ENCODE measurements at regions not wholly inside any gene's neighbourhood (a gene's known extent, or its start where the extent isn't known, plus 50 kb on each side); places are given as distances from the start of the nearest gene placed in this dataset.
"Not testable (repeated sequence)": the region's sequence is repeated elsewhere in the genome, so short reads cannot be mapped to it uniquely, and the experiment has no call there.

DNA sequence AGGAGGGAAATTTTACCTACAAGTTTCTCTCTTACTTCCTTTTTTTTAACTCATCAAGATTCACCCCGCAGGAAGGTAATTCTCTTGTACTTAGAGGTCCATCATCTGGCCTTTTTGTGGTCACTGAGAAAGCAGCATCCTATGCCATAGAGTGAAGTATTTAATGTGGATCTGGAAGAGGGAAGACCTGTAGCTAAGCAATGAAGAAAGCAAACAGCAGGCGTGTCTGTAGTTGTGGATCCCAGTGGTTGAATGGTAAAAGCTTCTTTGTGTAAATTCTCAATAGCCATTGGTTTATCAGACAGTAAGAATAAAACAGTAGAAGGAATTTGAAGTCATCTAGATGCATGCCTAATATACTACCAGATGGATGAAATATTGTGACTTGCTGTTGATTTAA is 196.4 kb downstream of the ANKRD7 start:
- DNase-seq, result no peak

DNA sequence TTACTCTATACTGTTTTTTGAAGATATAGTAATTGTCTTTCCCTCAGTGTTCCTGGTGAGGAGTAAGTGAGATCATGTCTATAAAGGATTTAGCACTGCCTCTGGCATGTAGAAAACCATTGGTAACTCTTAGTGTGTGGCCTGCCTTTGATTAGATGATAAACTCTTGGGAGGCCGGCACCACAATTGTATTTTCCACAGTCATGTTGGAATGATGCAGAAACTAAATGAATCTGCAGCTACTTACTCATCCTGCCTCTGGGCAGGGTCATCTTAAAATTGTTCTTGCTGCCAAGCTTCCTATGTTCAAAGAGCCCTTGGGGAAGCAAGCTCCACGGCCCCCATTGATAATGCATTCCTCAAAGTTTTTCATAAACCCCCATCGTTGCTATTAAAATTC is 204.6 kb downstream of the ANKRD7 start:
- DNase-seq, result no peak

DNA sequence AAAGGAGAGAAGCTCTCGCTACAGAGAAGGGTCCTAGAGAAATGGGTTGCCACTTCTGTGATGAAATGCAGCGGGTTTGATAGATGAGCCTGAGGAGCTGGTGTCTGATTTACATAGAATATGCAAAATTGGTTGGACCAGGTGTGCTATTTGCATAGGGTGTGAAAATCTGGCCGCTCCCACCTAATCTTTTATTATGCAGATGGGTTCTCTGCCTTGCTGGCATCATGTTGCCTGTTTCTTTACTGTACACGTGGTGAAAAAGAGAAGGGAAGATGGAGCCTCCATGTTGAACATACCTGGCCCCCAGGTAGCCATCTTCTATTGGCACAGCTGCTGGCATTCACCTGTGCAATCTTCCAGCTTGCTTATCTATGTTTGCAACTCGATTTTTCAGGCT is 212.2 kb downstream of the ANKRD7 start:
- DNase-seq, result no peak

DNA sequence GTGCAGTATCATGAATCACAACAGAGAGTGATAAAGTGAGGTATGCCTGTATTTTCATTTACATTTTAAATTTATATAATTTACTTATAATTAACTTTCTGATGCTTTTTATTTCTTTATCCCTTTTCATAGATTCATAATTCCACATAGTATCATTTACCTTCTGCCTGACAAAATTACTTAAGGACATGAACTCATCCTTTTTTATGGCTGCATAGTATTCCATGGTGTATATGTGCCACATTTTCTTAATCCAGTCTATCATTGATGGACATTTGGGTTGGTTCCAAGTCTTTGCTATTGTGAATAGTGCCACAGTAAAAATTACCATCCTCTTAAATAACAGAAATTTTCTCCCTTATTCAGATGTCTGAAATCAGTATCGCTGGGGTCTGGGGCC is 224.5 kb downstream of the ANKRD7 start:
- DNase-seq, result not testable (repeated sequence)

DNA sequence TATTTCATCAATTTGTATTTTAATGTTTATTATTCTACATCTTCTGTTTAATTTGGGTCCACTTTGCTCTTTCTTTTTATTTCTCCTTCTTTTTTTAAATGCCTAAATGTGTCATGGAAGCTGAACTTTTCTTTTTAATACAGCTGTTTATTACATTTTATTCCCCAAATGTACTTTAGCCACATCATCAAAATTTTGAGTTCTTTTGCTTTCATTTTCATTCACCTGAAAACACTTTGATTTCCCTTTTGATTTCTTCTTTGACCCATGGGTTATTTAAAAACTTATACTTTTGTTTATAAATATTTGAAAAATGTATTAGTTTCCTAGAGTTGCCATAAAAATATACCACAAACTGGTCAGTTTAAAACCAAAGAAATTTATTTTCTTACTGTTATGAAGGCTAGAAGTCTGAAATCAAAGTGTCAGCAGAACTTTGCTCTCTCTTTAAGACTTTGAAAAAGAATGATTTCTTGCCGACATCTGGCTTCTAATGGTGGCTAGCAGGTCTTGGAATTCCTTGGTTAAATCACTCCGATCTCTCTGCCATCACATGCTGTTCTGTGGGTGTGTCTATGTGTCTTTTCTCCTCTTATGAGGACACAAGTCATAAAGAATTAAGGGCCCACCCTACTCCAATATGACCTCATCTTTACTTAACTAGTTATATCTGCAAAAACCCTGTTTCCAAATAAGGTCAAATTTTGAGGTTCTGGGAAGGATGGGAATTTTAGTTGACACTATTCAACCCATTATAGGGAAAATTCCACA is 225.5 kb downstream of the ANKRD7 start:
- DNase-seq, result no peak

DNA sequence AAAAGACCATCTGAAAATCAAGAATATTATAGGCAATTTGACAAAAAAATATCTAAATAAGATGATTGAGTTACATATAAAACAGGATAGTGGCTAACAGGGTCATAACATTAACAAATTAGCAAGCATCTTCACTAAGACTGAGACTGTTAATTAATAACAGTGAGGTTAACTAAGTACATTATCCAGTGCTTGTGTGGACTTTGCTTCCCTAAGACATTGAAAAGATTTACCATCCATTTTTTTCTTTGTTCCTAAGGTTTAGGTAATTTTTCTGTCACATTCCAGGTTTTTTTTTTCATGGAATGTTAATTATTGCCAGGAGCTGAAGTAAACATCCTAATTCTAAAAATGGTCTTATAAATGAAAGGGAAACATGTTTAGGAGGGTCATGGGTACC is 227.6 kb downstream of the ANKRD7 start:
- DNase-seq, result no peak

DNA sequence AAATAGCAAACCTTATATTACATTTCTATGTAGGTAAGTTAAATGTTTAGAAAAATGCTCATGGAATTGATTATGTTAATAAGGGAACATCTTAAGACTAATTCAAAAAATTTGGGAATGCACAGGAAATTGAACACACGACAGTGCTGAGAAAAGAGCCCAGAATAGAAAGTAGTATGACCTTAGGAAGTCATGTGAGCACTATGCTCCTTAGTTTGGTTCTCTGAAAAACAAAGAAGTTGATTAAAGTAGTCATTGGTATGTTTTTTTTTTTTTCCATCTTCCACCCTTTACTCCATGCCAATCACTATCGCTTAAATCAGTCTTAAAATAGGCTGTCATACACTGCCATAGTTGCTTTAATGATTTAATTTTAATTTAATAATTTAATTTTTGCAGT is 242.9 kb downstream of the ANKRD7 start:
- no peak for DNase-seq

DNA sequence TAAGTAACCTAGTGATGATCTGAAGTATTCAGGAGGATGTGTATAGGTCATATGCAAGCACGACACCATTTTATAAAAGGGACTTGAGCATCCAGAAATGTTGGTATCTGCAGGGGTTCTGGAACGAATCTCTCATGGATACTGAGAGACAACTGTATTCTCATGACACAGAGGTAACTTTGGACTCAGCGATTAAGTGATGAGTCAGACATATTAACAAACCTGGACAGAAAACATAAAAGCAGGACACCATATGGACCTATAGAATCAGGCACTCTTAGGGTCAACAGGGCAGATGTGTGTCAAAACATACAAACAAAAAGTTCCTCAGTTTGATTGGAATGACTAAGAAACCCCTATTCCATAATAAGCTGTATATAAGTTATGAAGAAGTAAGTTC is 248.1 kb downstream of the ANKRD7 start:
- DNase-seq, result no peak

DNA sequence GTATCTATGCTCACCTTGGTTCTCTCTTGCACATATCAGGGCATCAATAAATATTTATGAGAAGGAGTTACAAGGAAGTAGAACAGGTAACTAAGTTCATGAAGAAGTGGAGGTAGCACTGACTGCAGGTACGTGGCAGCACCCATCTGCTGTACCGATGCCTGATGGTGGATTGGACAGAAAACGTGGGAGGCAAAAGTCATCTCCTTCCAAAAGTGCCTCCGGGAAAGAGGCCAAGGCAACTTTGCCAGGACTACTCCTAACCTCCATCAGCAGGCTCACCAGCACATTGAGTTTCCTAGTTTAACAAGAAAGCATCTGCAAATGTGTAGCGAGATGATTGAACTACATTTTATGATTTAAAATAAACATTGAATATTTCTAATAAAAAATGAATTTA is 248.8 kb downstream of the ANKRD7 start:
- DNase-seq, result no peak

DNA sequence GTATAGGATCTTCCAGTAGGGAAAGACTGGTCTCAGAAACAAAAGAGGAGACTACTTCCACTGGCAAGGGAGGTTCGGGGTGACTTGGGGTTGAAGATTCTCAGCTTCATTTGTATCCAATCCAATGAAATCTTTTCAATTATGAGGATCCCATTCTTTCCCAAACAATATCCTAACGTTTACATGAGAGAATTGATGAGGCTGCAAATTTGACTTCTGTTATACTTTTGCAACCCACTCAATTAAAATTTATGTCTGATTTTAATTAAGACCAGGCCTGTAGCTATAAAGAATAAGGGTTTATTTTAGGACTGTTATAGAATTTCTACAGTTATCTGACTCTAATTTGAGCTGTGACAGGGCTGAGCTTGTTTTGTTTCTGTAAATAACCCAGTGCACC is 251.5 kb downstream of the ANKRD7 start:
- DNase-seq, result no peak

DNA sequence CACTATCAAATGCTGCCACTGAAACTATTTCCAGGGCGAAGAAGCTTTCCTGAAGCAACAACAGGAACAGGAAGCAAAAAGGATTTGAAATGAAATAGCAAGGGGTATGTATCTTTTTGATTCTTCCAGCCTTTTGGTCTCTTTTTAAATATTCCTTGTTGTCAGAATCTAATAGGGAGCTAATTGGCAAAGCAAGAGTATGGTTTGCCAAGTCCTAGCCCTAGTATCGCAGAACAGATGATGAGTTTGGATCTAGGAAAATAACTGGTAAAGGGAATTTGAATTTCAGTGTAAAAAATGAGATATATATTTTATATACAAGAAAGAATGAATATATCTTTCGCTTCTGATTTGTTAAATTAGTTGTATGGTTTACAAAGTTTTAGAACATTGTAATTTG is 252.5 kb downstream of the ANKRD7 start:
- DNase-seq, result no peak

DNA sequence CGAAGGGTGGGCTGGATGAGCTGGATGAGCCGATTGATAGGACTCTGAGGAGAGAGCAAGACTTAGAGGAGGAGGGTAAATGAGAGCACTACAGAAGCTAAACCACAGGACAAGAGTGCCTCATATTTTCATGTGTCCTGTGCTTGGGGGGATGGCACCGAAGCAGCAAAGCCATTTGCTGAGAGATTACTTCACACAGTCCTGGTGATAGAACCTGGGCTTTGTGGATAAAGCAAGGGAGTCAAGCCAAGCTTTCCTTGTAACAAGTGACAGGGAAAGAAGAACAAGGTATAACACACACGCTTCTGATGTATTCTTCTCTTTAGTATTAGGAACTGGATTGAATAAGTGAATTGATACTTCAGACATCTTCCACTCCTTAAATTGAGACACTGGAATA is 253.7 kb downstream of the ANKRD7 start:
- DNase-seq, result no peak

DNA sequence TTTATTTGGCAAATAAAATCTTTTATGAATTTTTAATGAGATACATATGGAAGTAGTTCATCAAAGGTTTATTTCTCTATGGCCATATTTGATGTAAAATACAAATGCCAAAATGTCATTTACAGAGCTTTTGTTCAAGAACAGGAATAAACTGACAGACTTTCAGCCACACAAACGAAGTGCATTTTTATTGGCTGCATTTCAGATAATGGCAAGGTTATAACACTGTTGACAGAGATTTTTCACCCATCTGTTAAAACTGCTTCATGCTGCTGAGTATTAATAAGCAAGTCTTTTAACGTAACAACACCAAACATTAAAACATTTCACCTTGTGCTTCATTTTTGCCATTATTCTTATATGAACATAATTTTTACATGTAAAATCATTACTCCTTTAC is 254.4 kb downstream of the ANKRD7 start:
- DNase-seq, result no peak

DNA sequence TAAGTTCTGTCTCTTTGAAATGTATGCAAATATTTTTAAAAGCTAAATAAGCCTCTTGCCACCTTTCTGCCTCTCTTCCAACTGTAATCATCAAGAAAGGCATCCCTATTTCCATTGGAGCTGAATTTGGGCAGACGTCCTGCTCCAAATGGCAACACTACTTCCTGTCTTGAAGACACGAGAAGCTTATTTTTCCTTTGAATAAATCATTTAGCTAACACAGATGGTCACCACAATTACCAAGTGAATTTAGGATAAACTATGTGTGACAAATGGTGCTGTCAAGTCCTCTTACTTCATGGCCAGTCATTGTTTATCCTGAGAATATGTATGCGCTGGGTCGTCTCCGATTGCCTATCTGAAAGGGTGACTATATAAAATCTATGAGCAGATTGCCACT is 268.0 kb downstream of the ANKRD7 start:
- no peak for DNase-seq

DNA sequence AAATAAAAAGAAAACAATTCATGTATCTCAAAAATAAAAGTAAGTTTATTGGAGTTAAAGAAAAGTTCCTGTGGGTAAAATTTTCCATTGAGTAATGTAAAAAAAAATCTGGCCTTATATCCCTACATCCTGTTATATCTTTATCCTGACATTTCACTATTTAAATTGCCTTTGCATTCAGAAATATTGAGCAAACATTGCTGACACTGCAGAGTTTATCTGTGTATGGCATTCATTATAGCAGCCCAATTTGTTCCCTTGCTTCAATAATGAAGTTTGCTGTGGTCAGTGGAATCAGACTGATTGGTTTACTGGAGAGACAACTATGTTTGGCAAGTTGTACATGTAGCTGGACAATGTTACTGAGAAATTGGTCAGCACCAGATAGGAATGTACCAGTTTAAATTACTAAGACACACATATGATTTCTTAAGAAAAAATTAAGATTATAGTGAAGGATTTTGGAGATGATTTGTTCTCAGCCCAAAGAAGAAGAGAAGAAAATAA is 271.7 kb downstream of the ANKRD7 start:
- DNase-seq, result no peak

DNA sequence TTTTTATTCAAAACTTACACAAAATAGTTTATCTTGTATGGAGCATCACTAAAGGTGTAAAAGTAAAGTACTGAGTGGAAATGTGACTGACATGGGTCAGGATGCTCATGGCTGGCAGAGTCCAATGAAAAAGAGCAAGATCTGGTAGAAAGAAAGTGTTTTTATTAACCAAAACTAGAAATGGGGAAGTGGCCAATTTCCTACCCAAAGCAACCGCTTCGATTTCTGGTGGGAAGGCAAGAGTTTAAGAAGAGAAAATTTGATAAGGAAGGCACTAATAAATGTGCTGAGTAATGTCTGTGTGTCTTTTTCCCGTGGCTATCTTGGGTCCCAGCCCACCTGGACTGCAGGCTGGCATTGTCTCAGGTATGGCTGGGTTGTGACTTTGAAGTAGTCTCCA is 277.7 kb downstream of the ANKRD7 start:
- DNase-seq, result peak; percentile 15 to 37

DNA sequence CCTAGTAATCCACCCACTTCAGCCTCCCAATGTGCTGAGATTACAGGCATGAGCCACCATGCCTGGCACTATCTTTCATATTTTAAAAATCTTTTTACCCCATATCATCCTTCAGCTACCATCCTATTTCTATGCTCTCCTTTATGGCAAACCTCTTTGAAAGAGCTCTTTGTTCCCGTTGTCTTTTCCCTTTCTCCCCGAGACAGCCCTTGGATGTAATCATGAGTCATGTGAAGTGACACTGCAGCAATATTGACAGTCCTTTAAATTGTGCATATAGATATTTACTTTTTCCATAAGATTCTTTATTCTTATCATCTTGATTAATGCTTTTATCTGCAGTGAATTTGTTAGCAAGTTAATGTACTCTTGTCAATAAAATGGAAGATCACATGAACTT is 286.6 kb downstream of the ANKRD7 start:
- DNase-seq, result no peak

DNA sequence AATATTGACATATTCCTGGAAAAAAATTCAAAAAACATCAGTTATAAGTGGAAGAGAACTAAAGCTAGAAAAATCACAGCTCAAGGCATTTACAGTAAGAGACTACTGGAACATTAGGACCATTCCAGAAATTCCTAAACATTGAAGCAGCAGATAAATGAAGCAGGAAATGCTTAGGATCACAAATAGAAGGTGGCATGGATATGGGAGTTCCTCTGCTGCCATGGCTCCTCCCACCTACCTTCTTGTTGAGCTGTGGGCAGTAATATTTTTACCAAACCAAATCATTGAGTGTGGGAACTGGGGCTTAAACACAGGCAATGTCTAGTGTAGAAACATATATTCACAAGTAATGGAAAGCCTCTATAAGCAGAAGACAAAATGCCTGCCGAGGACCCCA is 292.8 kb downstream of the ANKRD7 start:
- no peak for DNase-seq

DNA sequence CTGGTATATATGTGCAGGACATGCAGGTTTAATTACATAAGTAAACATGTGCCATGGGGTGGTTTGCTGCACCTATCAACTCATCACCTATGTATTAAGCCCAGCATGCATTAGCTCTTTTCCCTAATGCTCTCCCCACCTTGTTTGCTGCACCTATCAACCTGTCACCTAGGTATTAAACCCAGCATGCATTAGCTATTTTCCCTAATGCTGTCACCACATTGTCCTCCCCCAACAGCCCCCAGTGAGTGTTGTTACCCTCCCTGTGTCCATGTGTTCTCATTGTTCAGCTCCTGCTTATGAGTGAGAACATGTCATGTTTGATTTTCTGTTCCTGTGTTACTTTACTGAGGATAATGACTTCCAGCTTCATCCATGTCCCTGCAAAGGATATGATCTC is 300.5 kb downstream of the ANKRD7 start:
- no peak for DNase-seq

DNA sequence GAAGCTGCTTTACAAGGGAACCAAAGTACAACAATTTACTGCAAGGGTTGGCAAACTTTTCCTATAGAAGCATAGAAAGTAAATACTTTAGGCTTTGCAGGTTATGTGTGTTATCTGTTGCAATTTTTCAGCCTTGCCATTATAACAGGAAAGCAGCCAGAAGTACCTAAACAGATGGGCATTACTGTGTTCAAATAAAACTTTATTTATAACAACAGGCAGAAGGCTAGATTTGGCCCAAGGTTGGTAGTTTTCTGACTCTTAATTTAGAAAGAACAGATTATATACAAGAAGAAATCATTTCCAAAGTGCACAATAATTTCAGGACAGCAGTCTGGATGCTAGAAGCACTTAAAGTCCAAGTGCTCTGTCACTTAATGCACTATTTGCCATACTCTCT is 307.1 kb downstream of the ANKRD7 start:
- no peak for DNase-seq

DNA sequence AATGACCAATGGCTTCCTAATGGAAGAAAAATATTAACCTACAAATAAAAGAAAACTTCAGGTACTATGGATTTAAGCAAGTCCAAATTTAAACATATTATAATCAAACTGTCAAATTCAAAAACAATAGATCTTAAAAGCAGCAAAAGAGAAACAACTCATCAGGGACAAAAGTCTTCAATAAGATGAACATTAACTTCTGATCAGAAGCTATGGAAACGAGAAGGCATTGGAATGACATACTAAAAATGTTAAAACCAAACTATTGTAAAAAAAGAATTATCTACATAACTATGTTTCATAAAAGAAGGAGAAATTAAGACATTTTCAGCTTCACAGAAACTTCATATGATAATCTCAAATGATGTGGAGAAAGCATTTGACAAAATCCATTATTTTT is 334.7 kb downstream of the ANKRD7 start:
- DNase-seq, result peak in 1 of 2 experiments; percentile 8

DNA sequence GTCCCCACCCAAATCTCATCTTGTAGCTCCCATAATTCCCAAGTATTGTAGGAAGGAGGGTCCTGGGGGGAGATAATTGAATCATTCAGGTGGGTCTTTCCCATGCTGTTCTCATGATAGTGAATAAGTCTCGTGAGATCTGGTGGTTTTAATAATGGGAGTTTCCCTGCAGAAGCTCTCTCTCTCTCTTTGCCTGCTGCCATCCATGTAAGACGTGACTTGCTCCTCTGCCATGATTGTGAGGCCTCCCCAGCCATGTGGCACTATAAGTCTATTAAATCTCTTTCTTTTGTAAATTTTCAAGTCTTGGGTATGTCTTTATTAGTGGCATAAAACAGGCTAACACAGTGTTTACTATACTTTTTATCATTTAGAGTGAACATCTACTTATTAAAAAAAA is 338.8 kb downstream of the ANKRD7 start:
- no peak for DNase-seq

DNA sequence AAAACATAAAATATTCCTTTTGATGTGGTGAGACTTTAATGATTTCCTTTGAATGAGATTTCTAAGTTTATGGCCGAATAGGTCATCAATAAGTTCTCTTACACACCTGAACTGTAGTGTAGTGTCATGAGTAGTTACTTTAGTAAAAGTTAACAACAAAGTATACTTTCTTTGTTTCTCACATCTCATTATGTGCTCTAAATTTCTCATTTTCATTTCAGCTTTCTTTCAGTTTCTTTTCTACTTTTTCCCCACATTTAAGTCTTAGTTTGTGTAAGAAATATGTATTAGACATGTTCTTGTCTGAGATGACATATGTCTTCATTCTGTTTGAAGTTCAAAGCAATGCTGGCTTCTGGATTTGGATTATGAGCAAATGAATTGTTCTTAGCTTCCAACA is 348.1 kb downstream of the ANKRD7 start:
- no peak for DNase-seq

DNA sequence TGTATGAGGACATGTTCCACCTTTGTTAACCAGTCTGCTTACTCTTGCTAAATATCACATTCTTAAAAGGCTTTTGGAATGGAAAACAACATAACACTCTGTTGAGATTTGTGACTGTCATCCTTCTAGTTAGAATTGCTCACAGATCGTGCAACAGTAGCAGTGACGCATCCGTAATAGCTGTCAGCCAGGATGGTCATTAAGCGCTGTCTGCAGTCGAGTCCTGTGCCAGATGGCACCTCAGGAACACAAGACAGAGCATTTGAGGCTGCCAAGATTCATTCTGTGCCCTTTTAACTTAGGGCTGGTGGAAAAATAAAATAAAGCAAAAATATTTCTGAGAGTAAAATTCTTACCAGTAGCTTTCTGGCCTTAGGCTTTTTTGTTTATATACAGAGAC is 348.6 kb downstream of the ANKRD7 start:
- DNase-seq, result no peak

DNA sequence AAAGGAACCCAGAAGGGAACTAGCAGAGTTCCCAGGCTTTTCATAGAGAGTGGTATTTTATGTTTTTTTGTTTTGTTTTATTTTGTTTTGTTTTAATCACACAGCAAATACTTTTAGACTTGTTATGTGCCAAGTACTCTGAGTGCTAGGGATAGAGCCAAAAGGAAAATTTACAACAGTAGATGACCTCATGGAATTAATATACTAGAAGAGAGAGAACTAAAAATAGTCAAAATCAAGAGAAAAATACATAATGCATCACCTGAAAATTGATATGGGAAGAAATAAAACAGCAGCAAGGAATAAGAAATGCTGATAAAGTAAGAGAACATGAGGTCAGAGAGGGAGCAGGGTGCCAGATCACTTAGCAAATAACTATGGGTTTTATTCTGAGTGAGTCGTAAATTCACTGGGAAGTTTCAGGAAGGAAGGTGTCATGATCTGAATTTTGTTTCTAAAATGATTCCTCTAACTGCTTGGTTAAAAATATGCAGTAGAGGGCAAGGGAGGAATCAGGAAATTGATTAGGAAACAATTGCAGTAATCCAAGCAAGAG is 351.0 kb downstream of the ANKRD7 start:
- DNase-seq, result no peak
